ENCODE measurements at regions not wholly inside any gene's neighbourhood (a gene's known extent, or its start where the extent isn't known, plus 50 kb on each side); places are given as distances from the start of the nearest gene placed in this dataset.

GRCh38 chr1:175894581-175894980 is 151.2 kb upstream of the TNR start:
- no peak for DNase-seq

- DNase-seq: no peak
Measured at GRCh38 chr1:175893192-175893591, 149.8 kb upstream of the TNR start.

GRCh38 chr1:175892686-175893085 is 149.3 kb upstream of the TNR start:
- no peak for DNase-seq

GRCh38 chr1:175891783-175892309 is 148.5 kb upstream of the TNR start:
- DNase-seq: no peak

- DNase-seq: no peak
Measured at GRCh38 chr1:175890958-175891357, 147.6 kb upstream of the TNR start.

- DNase-seq: no peak
Measured at GRCh38 chr1:175889848-175890247, 146.5 kb upstream of the TNR start.

GRCh38 chr1:175888996-175889395 is 145.6 kb upstream of the TNR start:
- DNase-seq: no peak

GRCh38 chr1:175887981-175888428 is 144.6 kb upstream of the TNR start:
- peak; percentile 53 to 76 (median 57) for DNase-seq

GRCh38 chr1:175887521-175887920 is 144.1 kb upstream of the TNR start:
- no peak for DNase-seq

GRCh38 chr1:175885326-175885725 is 141.9 kb upstream of the TNR start:
- no peak for DNase-seq

GRCh38 chr1:175884369-175884768 is 141.0 kb upstream of the TNR start:
- no peak for DNase-seq

GRCh38 chr1:175882192-175882591 is 138.8 kb upstream of the TNR start:
- DNase-seq: no peak

- no peak for DNase-seq
Measured at GRCh38 chr1:175881246-175881976, 138.0 kb upstream of the TNR start.

- DNase-seq: no peak
Measured at GRCh38 chr1:175878775-175879174, 135.4 kb upstream of the TNR start.

- DNase-seq: no peak
Measured at GRCh38 chr1:175877939-175878737, 134.7 kb upstream of the TNR start.

- DNase-seq: no peak
Measured at GRCh38 chr1:175875556-175875955, 132.2 kb upstream of the TNR start.

GRCh38 chr1:175874081-175874480 is 130.7 kb upstream of the TNR start:
- DNase-seq: no peak

GRCh38 chr1:175873290-175873935 is 130.0 kb upstream of the TNR start:
- DNase-seq: no peak

- DNase-seq: no peak
Measured at GRCh38 chr1:175872588-175872987, 129.2 kb upstream of the TNR start.

GRCh38 chr1:175871647-175872046 is 128.3 kb upstream of the TNR start:
- DNase-seq: no peak

GRCh38 chr1:175870217-175870616 is 126.8 kb upstream of the TNR start:
- DNase-seq: no peak

GRCh38 chr1:175866776-175867175 is 123.4 kb upstream of the TNR start:
- DNase-seq: no peak

- DNase-seq: no peak
Measured at GRCh38 chr1:175865041-175865766, 121.8 kb upstream of the TNR start.
